Peyer's patch (tissue), 4 donors: ENCODE measurements at regions not wholly inside any gene's neighbourhood (a gene's known extent, or its start where the extent isn't known, plus 50 kb on each side); places are given as distances from the start of the nearest gene placed in this dataset.
"Not testable (repeated sequence)": the region's sequence is repeated elsewhere in the genome, so short reads cannot be mapped to it uniquely, and the experiment has no call there.

Experiments
- DNase-seq, 3 donors: peaks; one replicate each; pipeline ENCODE4 v3.0.0-alpha.2; 2017 to 2019
- H3K27ac ChIP-seq, 4 donors: fragments of 200-600 bp; sonication (generic); one replicate each; pipeline ENCODE4 v1.5.1; 2016 to 2019
- H3K27me3 ChIP-seq, 2 donors: fragments of 200-600 bp; sonication (generic); one replicate each; pipeline ENCODE4 v1.5.1; 2019
- H3K36me3 ChIP-seq, 3 donors: fragments of 200-600 bp; sonication (generic); one replicate each; pipeline ENCODE4 v1.5.1; 2016 to 2019
- H3K4me1 ChIP-seq, 4 donors: fragments of 200-600 bp; sonication (generic); one replicate each; pipeline ENCODE4 v1.5.1; 2016 to 2019
- H3K4me3 ChIP-seq, 4 donors: fragments of 200-600 bp; sonication (generic); 1 replicate in 3 of 4; 2 replicates in 1 of 4; pipeline ENCODE4 v1.5.1; 2016 to 2019; ENCODE audit warnings: mild to moderate bottlenecking in 1 of 4
- H3K9me3 ChIP-seq, 4 donors: fragments of 200-600 bp; sonication (generic); one replicate each; pipeline ENCODE4 v1.5.1; 2016 to 2019; ENCODE audit warnings: mild to moderate bottlenecking in 1 of 4
- POLR2A ChIP-seq, 2 donors: fragments of 450-650 bp; IDR thresholded peaks; one replicate each; pipeline ENCODE4 v1.5.1; 2017; ENCODE audit warnings: antibody characterized with exemption in 2 of 2, mild to moderate bottlenecking in 2 of 2, moderate library complexity in 2 of 2
- TF ChIP-seq, protein P1 (sequence below), 6 experiments: fragments of 450-650 bp in 4 of 6; fragments of 200-600 bp in 2 of 6; sonication (generic) in 1 of 6; IDR thresholded peaks; one replicate each; pipeline ENCODE4 v1.5.1; 2017 to 2019; ENCODE audit warnings: antibody characterized with exemption in 6 of 6, mild to moderate bottlenecking in 3 of 6, moderate library complexity in 1 of 6

DNA sequence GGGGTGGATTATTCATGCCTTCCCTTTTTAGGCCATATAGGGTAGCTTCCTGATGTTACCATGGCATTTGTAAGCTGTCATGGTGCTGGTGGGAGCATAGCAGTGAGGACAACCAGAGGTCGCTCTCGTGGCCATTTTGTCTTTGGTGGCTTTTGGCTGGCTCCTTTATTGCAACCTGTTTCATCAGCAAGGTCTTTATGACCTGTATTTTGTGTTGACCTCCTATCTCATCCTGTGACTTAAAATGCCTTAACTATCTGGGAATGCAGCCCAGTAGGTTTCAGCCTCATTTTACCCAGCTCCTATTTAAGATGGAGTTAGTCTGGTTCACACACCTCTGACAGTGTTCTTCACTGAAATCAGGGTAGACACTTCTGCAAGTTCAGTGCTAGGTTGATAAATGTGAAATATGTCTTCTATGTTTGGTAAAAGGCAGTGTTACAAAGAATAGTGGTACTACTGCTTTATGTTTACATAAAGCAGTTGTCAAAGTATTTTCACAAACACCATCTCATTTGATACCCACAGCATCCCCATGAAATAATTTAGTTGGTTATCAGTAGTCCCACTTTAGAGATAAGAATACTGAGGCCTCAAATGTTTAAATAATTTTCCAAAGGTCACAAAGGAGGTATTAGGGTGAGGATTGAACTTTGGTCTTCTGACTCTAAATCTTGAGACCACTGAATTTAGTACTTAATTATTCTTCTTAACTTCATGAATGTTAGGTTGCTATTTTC, 77.1 kb upstream of the C4orf54 start:
- Histone ChIP-seq H3K4me1 (no peaks in the 10 kb centered on the region), H3K36me3 (no peaks in the 10 kb centered on the region), H3K9me3 (no peaks in the 10 kb centered on the region), H3K27ac (no peak overlapping the region), H3K4me3 (no peak overlapping the region), H3K27me3 (no peaks in the 10 kb centered on the region)
- no peak for DNase-seq
- TF ChIP-seq, protein P1, sequence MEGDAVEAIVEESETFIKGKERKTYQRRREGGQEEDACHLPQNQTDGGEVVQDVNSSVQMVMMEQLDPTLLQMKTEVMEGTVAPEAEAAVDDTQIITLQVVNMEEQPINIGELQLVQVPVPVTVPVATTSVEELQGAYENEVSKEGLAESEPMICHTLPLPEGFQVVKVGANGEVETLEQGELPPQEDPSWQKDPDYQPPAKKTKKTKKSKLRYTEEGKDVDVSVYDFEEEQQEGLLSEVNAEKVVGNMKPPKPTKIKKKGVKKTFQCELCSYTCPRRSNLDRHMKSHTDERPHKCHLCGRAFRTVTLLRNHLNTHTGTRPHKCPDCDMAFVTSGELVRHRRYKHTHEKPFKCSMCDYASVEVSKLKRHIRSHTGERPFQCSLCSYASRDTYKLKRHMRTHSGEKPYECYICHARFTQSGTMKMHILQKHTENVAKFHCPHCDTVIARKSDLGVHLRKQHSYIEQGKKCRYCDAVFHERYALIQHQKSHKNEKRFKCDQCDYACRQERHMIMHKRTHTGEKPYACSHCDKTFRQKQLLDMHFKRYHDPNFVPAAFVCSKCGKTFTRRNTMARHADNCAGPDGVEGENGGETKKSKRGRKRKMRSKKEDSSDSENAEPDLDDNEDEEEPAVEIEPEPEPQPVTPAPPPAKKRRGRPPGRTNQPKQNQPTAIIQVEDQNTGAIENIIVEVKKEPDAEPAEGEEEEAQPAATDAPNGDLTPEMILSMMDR (IDR thresholded peaks at IDR 0.05) = no peak
- TF ChIP-seq POLR2A (IDR thresholded peaks at IDR 0.05) = no peak

- H3K36me3 ChIP-seq, H3K4me3 ChIP-seq, DNase-seq, H3K27ac ChIP-seq, H3K4me1 ChIP-seq, H3K9me3 ChIP-seq, H3K27me3 ChIP-seq: not testable (repeated sequence)
These were observed 75.8 kb upstream of the C4orf54 start for GRCh38 chr4:99733455-99733854.

GRCh38 chr4:99729186-99729585, 71.6 kb upstream of the C4orf54 start:
- no peak for TF ChIP-seq POLR2A (IDR thresholded peaks at IDR 0.05)
- TF ChIP-seq, protein P1 (IDR thresholded peaks at IDR 0.05) = no peak
- Histone ChIP-seq H3K27ac (no peak overlapping the region), H3K4me1 (peaks cover 0 to 2% (median 0%) of the 10 kb centered on the region in 4 donors), H3K9me3 (no peaks in the 10 kb centered on the region), H3K4me3 (no peak overlapping the region), H3K27me3 (no peaks in the 10 kb centered on the region), H3K36me3 (no peaks in the 10 kb centered on the region)
- DNase-seq = no peak

- Histone ChIP-seq H3K4me1 (peaks cover 0 to 19% (median 3%) of the 10 kb centered on the region in 4 donors), H3K9me3 (no peaks in the 10 kb centered on the region), H3K27ac (peak overlapping the region in 2 of 4 donors; percentile 43 to 70)
These were observed 66.4 kb upstream of the C4orf54 start for GRCh38 chr4:99724067-99724466.

GRCh38 chr4:99723612-99724011, 66.0 kb upstream of the C4orf54 start:
- peak overlapping the region in 2 of 4 donors; percentile 60 to 70 for H3K27ac ChIP-seq
- no peak for TF ChIP-seq POLR2A (IDR thresholded peaks at IDR 0.05)
- TF ChIP-seq, protein P1 (IDR thresholded peaks at IDR 0.05) = no peak
- H3K27me3 ChIP-seq = no peaks in the 10 kb centered on the region
- no peaks in the 10 kb centered on the region for H3K9me3 ChIP-seq
- peak in 2 of 3 donors; percentile 76 to 85 for DNase-seq
- no peaks in the 10 kb centered on the region for H3K36me3 ChIP-seq
- peaks cover 0 to 19% (median 3%) of the 10 kb centered on the region in 4 donors for H3K4me1 ChIP-seq
- H3K4me3 ChIP-seq = no peak overlapping the region

More at GRCh38 chr4:99724067-99724466, 66.4 kb upstream of the C4orf54 start:
- H3K27me3 ChIP-seq = no peaks in the 10 kb centered on the region
- no peak for DNase-seq
- H3K4me3 ChIP-seq = no peak overlapping the region
- no peaks in the 10 kb centered on the region for H3K36me3 ChIP-seq
- TF ChIP-seq, protein P1 (IDR thresholded peaks at IDR 0.05) = no peak

DNA sequence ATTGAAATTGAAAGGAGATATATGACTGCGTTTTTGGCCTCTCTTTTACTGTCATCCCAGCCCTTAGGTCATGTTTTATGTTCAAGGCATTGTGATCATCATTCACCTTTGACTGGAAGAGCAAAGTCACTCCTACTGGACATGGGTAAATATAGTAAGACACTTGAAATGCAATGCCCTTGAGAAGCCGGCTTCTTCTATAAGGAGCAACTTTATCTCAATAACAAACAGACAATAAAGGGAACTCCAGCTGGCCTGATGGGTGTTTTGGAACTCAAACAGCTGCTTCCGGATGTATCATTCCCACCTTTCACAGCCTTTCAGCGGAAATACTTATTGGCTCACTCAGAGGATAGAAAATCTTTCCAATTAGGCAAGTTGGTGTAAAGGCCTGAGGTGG, 65.1 kb upstream of the C4orf54 start:
- no peak for DNase-seq
- TF ChIP-seq, protein P1 (IDR thresholded peaks at IDR 0.05) = no peak
- no peak for TF ChIP-seq POLR2A (IDR thresholded peaks at IDR 0.05)

More for the DNA sequence above, 65.1 kb upstream of the C4orf54 start:
- H3K27ac ChIP-seq = peak overlapping the region in 3 of 4 donors; percentile 28 to 70 (median 60)
- no peaks in the 10 kb centered on the region for H3K9me3 ChIP-seq
- no peaks in the 10 kb centered on the region for H3K36me3 ChIP-seq
- H3K4me1 ChIP-seq = peaks cover 0 to 19% (median 3%) of the 10 kb centered on the region in 4 donors
- H3K27me3 ChIP-seq = no peaks in the 10 kb centered on the region
- H3K4me3 ChIP-seq = no peak overlapping the region
